GM21786 (cell line): ENCODE measurements at regions not wholly inside any gene's neighbourhood (a gene's known extent, or its start where the extent isn't known, plus 50 kb on each side); places are given as distances from the start of the nearest gene placed in this dataset.

ENCODE experiments used
- ATAC-seq: cut with Tn5 transposase; IDR thresholded peaks from one replicate; pipeline ENCODE4 v1.9.1; 2021; ENCODE audit not compliant: unreplicated experiment

GRCh38 chr6:80667006-80667405 lies 560.5 kb downstream of the BCKDHB start:
- ATAC-seq = no peak

- no peak for ATAC-seq
These were observed 552.5 kb downstream of the BCKDHB start for GRCh38 chr6:80658926-80659325.

GRCh38 chr6:80647156-80647555 lies 540.7 kb downstream of the BCKDHB start:
- no peak for ATAC-seq

- no peak for ATAC-seq
These were observed 537.4 kb downstream of the BCKDHB start for GRCh38 chr6:80643881-80644280.

- ATAC-seq = no peak
These were observed 536.0 kb downstream of the BCKDHB start for GRCh38 chr6:80642452-80642851.

- no peak for ATAC-seq
These were observed 535.1 kb downstream of the BCKDHB start for GRCh38 chr6:80641591-80641990.

GRCh38 chr6:80640176-80640575 lies 533.7 kb downstream of the BCKDHB start:
- no peak for ATAC-seq

- ATAC-seq = no peak
These were observed 532.7 kb downstream of the BCKDHB start for GRCh38 chr6:80639181-80639629.

- ATAC-seq = peak; percentile 99
These were observed 532.0 kb downstream of the BCKDHB start for GRCh38 chr6:80638213-80639055.

GRCh38 chr6:80637312-80637711 lies 530.8 kb downstream of the BCKDHB start:
- no peak for ATAC-seq

- ATAC-seq = no peak
These were observed 530.2 kb downstream of the BCKDHB start for GRCh38 chr6:80636689-80637088.

- ATAC-seq = no peak
These were observed 526.9 kb downstream of the BCKDHB start for GRCh38 chr6:80633412-80633811.

- ATAC-seq = no peak
These were observed 518.9 kb downstream of the BCKDHB start for GRCh38 chr6:80625405-80625804.

GRCh38 chr6:80623066-80623815 lies 516.8 kb downstream of the BCKDHB start:
- ATAC-seq = no peak

GRCh38 chr6:80622641-80623040 lies 516.2 kb downstream of the BCKDHB start:
- no peak for ATAC-seq

- ATAC-seq = no peak
These were observed 512.5 kb downstream of the BCKDHB start for GRCh38 chr6:80618953-80619352.

- ATAC-seq = no peak
These were observed 504.4 kb downstream of the BCKDHB start for GRCh38 chr6:80610846-80611245.

- ATAC-seq = no peak
These were observed 502.4 kb downstream of the BCKDHB start for GRCh38 chr6:80608881-80609280.

GRCh38 chr6:80607811-80608391 lies 501.4 kb downstream of the BCKDHB start:
- no peak for ATAC-seq

GRCh38 chr6:80605165-80605989 lies 498.9 kb downstream of the BCKDHB start:
- peak; percentile 63 for ATAC-seq

- ATAC-seq = no peak
These were observed 497.2 kb downstream of the BCKDHB start for GRCh38 chr6:80603679-80604078.
